GM19351 (cell line): ENCODE measurements at regions not wholly inside any gene's neighbourhood (a gene's known extent, or its start where the extent isn't known, plus 50 kb on each side); places are given as distances from the start of the nearest gene placed in this dataset.

Source experiments
- ATAC-seq: cut with Tn5 transposase; IDR thresholded peaks from one replicate; pipeline ENCODE4 v1.9.1; 2021; ENCODE audit warnings: mild to moderate bottlenecking, moderate library complexity; ENCODE audit not compliant: unreplicated experiment

DNA sequence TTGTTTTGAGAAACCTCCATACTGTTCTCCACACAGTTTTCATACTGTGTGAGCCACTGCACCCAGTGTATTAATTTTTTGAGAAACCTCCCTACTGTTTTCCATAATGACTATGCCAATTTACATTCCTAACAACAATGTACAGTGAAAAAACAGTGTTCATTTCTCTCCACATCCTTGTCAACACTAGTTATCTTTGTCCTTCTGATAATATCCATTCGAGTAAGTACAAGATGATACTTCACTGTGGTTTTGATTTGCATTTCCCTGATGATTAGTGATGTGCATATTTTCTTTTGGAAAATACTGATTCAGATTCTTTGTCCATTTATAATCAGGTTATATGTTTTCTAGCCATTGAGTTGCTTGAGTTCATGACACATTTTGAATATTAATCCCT is 462.0 kb downstream of the CDH11 start:
- no peak for ATAC-seq

DNA sequence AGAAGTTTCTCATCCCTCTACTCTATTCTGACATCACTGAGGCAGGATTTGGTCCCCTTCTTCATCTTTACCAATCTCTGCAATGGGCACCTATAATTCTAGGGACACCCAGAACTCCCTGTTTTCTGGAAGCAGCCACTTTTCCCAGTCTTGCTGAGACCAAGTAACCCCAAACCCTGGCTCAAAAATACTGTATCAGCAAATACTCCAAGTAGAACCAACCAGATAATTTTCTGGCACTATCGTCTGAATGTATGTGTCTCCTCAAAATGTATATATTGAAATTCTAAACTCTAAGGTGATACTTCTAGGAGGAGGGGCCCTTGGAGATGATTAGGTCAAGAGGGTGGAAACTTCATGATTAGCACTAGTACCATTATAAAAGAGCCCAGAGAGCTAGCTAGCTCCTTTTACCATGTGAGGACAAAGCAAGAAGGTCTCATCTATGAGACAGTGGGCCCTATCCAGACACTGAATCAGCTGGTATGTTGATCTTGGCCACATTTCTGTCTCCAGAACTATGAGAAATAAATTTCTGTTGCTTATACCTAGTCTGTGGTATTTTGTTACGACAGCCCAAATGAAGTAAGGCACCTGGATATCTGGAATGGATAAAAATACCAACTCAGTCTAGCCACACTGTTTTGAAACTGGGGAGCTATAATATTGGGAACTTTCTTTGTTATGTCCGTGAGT is 464.4 kb downstream of the CDH11 start:
- no peak for ATAC-seq

DNA sequence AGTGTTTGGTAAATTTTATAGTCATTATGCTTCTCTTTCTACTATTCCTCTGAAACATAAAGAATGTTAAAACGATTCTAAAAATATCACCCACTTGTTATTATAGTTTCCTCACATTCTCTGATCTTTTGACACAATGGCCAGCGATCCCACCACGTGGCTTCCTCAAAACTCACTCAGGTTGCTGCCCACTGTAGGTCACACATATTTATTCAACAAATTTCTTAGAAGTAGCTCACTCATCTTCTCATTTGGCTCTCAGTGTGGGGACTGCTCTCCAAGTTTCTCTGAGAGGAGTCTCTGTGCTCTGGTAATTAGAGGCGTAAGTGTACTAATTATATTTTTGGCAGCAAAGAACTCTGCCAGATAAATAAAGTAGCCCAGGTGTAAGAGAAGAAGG is 465.4 kb downstream of the CDH11 start:
- no peak for ATAC-seq

DNA sequence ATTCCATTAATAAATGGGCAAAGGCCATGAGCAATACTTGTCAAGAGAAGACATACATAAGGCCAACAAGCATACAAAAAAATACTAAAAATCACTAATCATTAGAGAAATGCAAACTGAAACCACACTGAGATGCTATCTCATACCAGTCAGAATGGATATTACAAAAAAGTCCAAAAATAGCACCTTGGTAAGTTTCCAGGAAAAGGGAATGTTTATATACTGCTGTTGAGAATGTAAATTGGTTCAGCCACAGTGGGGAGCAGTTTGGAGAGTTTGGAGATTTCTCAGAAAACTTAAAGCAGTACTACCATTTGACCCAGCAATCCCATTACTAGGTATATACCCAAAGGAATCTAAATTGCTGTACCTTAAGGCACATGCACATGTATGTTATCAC is 467.7 kb downstream of the CDH11 start:
- ATAC-seq: no peak

DNA sequence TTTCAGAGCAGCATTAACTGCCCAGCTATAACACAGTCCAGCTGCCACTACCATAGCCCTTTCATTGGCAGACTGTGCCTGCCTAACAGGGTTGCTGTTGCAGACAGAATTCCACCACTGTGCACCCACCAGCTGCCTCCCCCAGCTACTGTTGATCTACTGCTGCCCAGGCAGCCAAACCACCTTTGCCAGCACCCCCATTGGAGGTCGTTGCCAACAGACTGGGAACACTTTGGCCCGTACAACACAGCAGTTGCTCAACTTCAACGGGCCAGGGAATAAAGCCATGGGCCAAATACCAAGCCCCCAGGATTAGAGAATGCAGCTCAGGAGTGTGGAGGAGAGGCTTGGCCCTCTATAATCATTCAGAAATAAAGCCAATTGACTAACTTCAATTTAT is 473.6 kb downstream of the CDH11 start:
- ATAC-seq: no peak

DNA sequence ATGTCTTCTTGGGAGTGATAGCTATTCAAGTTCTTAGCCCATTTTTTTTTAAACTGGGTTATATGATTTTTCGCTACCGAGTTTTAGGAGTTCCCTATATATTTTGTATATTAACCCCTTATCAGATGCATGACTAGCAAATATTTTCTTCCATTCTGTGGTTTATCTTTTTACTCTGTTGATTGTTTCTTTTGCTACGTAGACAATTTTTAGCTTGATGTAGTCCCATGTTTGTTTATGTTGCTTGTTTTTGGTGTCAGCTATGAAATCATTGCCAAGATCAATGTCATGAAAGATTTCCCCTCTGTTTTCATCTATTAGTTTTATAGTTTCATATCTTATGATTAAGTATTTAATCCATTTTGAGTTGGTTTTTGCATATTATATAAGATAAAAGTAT is 480.5 kb downstream of the CDH11 start:
- no peak for ATAC-seq

DNA sequence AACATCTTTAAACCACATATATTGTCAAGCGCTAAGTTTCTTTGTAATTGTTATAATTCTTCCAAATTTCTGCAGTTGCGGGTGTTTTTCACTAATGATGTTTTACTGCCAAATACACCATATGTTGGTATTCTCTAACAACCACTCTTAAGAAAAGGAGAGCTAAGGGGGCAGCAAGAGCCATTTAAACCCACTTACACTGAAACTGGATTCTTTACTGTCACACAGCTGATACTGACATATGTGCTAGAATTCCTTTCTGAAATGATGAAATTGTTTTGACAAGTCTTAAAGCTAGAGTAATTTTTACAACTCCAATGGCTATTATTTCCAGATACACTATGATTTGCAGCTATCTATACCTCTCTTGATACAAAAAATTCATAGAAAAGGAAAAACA is 483.1 kb downstream of the CDH11 start:
- no peak for ATAC-seq

DNA sequence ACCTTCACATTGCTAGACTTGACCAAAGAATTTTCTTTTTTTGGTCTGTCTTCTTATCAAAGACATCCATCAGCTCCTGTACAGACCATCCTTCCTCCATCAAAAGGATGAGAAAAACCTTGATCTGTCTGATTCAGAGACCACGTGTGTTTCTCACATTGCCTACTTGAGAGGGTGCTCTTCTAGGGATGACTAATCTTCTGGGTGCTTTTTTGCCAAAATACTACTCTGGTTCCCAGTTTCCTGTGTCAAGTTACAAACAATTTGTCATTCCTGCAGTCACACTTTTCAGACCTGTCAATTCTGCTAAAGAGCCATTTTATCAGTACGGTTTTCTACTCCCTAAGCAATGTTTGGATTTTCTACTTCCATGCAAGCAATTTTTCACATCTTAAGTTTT is 492.2 kb downstream of the CDH11 start:
- ATAC-seq: no peak

DNA sequence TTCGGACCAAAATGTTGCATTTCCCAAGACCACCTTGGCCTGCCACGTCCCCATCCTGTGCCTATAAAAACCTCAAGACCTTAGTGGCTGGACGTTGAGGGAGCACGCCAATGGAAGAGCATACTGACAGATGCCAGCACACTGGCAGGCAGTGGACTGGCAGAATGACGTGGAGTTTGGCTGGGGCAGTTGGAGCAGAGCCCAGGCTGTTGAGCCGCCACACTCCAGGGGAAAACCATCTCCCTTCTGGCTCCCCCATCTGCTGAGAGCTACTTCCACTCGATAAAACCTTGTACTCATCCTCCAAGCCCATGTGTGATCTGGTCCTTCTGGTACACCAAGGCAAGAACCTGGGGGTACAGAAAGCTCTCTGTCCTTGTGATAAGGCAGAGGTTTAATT is 494.1 kb downstream of the CDH11 start:
- ATAC-seq: no peak

DNA sequence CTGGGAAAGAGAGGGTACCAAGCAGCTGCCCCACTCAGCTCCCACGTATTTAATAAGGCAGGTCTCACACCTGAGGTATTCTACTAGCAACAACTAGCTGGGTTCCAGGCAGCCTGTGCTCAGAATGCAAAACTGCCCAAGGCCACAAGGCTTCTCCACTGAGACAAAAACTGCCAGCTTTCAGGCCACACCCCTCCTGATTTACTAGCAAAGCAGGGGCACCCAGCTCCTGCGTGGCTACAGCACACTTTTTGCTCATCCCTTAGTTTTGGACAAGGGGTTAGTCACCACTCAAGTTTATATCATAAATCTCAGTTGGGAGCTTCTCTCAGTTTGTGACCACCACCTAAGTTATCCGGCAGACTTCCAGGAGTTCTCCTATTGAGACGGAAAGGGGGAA is 494.6 kb downstream of the CDH11 start:
- no peak for ATAC-seq

DNA sequence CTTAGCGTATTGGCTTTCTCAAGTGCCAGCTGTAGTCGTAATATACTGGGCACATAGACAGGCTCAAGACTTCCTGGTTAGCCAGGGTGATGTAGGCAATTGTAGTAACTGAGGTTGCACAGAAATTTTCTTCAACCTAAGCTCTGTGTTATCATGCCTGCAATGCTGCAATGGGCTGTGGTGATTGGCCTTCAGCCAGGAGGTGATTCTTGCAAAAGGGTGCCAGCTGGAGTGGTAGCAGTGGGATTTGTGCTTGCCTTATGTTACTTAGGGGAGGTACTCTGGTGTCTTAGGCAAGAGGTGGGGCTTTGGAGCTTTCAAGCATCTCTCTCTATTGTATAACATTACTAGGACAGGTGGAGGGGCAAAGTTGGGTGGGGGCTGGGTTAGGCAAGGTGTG is 495.1 kb downstream of the CDH11 start:
- no peak for ATAC-seq

DNA sequence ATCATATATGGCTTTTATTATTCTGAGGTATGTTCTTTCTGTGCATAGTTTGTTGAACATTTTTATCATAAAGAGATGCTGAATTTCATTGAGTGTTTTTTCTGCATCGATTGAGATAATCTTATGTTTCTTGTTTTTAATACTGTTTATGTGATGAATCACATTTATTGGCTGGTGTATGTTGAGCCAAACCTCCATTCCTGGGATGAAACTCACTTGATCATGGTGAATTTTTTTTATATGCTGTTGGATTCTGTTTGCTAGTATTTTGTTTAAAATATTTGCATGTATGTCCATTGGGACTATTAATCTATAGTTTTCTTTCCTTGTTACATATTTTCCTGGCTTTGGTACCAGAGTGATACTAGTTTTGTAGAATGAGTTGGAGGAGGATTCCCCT is 500.2 kb downstream of the CDH11 start:
- no peak for ATAC-seq

DNA sequence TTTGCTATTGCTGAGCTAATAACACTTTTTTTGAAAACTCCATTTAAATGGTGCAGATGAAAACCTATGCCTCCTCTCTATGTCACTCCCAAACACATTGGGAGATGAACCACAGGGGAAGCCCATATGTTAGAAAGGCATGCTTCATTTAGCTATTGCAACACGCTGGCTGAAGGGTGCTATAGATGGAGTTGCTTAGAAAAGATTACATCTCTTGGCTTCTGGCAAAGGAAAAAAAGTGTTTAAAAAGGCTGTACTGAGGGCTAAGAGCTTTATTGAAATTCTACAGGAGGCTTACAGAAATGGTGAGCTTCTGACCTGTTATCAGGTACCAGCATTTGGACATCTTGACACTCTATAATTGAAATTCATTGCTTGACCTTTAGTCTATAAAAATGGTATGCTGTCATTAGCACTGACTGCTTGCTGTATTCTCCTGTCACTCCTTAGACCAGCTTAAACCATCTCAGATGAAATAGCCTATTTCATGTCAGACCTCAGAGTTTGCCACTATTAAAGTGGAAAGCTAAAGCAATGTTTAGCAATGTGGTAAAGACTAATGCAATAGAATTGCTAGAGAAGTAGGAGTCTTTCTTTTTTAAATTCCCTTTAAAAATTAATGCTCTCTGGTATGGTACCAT is 503.9 kb downstream of the CDH11 start:
- no peak for ATAC-seq

DNA sequence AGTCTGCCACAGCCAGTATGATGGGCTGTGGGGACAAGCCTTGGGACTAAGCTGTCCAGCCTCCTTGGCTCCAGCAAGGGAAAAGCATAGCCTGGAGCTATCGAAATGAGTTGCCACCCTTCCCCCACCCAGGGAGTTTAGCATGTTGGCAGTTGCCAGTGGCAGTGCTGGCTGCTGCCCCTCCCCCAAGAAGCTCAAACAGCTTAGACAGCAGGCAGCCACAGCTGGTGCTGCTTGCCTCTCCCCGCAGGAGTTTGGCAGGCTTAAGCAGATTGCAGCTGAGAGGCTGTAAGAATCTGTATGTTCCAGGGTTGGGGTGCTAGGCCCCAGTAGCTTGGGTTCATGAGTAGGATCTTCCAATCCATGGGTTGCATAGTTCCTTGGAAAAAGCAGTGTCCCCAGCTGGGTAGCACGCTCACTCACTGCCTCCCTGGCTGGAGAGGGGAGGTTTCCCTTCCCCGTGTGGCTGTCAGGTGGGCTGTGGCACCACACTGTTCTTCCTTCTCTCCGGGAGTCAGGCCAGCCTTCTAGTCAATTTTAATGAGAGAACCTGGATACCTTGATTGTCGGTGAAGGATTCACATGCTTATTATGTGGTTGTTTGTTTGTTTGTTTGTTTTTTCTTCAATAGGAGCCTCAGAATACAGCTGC is 506.1 kb downstream of the CDH11 start:
- no peak for ATAC-seq

DNA sequence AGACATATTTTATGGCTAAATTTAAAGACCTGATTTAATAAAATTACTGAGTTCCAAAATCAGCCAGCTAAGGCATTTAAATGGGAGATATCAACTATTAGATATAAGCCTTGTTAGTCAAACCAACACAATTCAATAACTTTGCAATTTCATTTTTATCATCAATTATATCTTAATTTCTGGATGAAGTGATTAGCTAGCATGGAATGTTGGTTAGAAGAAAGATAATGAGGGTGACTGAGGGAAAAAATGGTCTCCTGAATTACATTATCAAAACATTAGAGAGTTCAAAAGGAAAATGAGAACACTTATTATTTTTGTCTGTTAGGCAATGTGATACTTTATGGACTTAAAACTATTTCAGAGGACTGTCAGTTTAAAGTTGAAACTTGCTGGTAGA is 525.7 kb downstream of the CDH11 start:
- ATAC-seq: no peak

DNA sequence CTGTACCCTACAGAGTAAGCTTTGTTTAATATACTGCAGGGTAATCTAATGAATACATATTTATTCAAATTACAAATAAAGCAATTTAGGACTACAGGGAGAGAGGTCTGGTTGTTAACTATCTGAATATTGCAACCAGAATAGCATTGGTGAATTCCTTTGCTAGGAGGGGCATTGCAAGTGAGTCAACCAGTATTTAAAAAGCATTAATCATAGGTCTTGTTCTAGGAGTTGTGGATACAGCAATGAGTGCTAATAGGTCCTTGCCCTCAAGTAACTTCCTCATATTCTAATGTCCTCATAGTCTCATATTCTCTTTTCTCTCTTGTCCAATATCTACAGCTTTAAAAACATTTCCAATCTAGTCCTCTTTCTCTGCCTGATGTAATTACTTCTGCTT is 531.4 kb downstream of the CDH11 start:
- ATAC-seq: no peak

DNA sequence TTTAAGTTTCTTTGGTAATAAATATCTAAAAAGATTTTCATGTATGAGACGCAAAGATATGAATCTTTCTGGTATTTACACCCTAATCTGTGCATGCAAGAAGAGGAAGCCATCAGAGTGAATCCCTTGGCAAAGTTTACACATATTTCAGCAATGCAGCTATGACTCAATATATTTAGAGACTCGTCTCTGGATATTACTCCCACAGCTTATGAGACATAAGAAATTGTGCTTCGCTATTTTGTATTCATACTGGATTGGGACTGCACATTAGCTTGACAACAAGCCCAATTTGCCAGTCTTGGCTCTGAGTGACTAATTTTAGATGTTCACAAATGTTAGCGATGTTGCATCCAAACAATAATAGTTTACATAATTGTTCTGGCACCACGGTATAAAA is 532.0 kb downstream of the CDH11 start:
- no peak for ATAC-seq

DNA sequence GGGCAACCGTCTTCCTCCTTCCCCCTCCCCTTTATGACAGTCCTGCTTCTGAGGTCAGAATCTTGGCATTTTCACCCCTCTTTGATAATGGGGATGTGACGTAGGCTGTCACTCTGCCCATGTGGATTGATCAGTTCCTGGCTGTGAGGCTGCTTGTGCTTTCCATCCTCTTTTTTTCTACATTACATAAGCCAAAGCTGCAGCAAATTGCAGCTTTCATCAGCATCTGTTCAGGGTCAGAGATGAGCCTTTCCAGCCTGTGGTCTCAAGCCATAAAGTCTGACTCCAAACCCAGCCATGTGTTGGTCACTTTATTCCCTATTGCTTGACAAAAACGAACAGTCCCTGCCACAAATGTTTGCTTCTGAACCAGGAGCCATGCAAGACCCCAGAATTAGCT is 535.1 kb downstream of the CDH11 start:
- ATAC-seq: no peak

DNA sequence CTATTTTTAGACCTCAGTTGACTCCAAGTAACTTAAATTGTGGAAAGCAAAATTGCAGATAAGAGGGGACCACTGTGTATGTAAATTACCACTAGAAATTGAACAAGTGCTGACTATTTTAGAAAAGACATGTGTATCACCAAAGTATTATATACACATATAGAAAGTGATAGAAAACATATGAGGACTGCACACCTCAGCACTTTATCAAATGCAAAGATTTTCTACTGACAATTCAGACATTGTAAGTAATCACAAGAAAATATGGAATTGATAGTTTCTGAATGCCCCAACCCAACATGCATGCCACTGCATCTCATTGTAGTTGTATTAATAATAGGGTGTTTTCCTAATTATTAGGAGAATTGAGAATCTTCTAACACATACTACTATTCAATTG is 536.5 kb downstream of the CDH11 start:
- ATAC-seq: no peak

DNA sequence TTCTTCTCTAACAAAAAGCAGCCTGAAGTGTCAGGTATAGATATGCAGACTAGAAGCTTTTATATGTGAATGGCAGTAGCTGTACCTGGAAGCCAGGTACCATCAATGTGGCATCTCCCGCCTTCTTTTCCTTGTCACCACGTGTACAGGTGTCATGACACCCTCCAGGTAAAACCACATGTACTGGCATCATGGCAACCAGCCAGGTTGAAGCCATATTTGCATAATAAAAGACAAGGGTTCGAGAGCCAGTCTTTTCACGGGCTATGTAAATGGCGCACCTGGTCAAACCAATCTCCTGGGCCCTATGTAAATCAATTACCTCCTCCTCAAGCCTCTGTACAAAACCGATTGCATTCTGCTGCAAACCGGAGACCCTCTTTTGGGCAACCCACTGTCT is 541.3 kb downstream of the CDH11 start:
- ATAC-seq: no peak

DNA sequence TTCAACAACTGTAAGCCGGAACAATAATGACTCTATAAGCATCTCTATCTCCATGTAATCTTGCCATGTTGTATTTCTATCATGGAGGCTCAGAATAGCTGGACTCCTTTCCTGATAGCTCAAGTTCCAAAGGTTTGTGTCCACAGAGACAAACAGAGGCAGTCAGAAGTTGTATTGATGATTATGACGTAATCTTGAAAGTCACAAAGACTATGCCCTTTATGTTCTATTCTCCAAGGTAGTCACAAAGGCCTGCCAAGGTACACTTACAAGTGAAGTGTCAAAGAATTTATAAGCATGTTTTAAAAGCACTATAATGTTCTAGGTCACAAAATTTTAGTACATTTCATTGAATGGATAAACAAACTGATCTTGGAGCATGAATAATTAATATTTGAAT is 542.2 kb downstream of the CDH11 start:
- ATAC-seq: no peak

DNA sequence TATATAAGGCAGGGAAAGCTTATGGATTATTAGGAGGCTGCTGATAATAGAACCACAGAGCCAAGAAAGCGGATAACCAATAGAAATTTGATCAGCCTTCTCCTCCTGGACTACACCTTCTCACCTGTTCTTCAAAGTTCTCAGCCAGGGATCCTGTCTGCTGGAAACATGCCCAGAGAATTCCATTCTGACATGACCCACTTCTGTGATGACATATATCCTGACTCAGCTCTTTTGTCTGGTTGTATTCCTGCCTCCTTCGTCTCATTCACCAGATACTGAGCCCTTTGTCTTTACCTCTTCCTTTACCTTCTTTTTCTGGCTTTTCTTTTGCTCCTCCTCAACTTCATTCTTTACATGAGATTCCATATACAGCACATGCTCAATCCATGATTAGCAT is 576.1 kb downstream of the CDH11 start:
- no peak for ATAC-seq

DNA sequence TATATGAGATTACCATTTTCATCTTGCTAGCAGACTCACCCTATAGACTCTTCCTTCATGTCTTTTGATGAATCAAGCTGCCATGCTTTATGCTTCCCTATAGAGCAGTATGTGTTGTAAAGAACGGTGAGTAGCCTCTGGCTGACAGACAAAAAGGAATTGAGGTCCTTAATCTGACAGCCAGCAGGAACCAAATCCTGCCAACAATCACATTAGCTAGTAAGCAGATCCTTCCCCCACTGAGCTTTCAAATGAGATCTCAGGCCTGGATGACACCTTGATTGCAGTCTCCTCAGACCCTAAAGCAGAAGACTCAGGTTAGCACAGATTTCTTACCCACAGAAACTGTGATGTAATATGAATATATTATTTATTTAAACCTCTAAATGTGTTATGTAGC is 577.0 kb downstream of the CDH11 start:
- no peak for ATAC-seq
